ENCODE measurements at regions not wholly inside any gene's neighbourhood (a gene's known extent, or its start where the extent isn't known, plus 50 kb on each side); places are given as distances from the start of the nearest gene placed in this dataset.

- no peak for TF ChIP-seq CTCF (conservative IDR thresholded peaks at IDR 0.05)
- Mint-ChIP-seq H3K4me1 (peaks cover 23% of the 10 kb centered on the region), H3K36me3 (ENCODE audit: low read depth) (no peaks in the 10 kb centered on the region), H3K9me3 (no peaks in the 10 kb centered on the region), H3K4me3 (no peak overlapping the region), H3K27me3 (ENCODE audit: insufficient read depth) (no peaks in the 10 kb centered on the region), H3K27ac (no peak overlapping the region)
- no peak overlapping the region for H3K4me3 ChIP-seq (ENCODE audit: low read length)
- H3K36me3 ChIP-seq (ENCODE audit: control insufficient read depth, insufficient read depth, low read length): no peaks in the 10 kb centered on the region
- H3K9me3 ChIP-seq (ENCODE audit: control insufficient read depth, low read length): no peaks in the 10 kb centered on the region
- no peak for DNase-seq
- no peak overlapping the region for H3K27ac ChIP-seq (ENCODE audit: low read depth, low read length)
- 80% methylated on average over 5 to 9 of the region's 9 CpGs for WGBS, 2 experiments (ENCODE audit: insufficient coverage in 1 of 2, insufficient read length in 1 of 2)
- H3K27me3 ChIP-seq (ENCODE audit: control insufficient read depth, insufficient read depth, low read length, poor library complexity, severe bottlenecking): no peaks in the 10 kb centered on the region
- H3K4me1 ChIP-seq (ENCODE audit: control insufficient read depth, insufficient read depth, low read length): no peaks in the 10 kb centered on the region
- H3K9ac ChIP-seq (ENCODE audit: extremely low read depth, low read length, poor library complexity, severe bottlenecking): no peak overlapping the region
These were observed 607.0 kb upstream of the KIRREL3 start for GRCh38 chr11:127607487-127608085.

- DNase-seq: no peak
- Histone ChIP-seq H3K4me1 (ENCODE audit: control insufficient read depth, insufficient read depth, low read length) (no peaks in the 10 kb centered on the region), H3K4me3 (ENCODE audit: low read length) (no peak overlapping the region), H3K27ac (ENCODE audit: low read depth, low read length) (no peak overlapping the region), H3K9ac (ENCODE audit: extremely low read depth, low read length, poor library complexity, severe bottlenecking) (no peak overlapping the region), H3K36me3 (ENCODE audit: control insufficient read depth, insufficient read depth, low read length) (no peaks in the 10 kb centered on the region), H3K27me3 (ENCODE audit: control insufficient read depth, insufficient read depth, low read length, poor library complexity, severe bottlenecking) (no peaks in the 10 kb centered on the region), H3K9me3 (ENCODE audit: control insufficient read depth, low read length) (no peaks in the 10 kb centered on the region)
- Mint-ChIP-seq H3K27me3 (ENCODE audit: insufficient read depth) (no peaks in the 10 kb centered on the region), H3K4me1 (peaks cover 16% of the 10 kb centered on the region), H3K9me3 (no peaks in the 10 kb centered on the region), H3K36me3 (ENCODE audit: low read depth) (no peaks in the 10 kb centered on the region), H3K27ac (no peak overlapping the region), H3K4me3 (no peak overlapping the region)
- 81 to 83% methylated on average over 3 of the region's 3 CpGs for WGBS, 2 experiments (ENCODE audit: insufficient coverage in 1 of 2, insufficient read length in 1 of 2)
- TF ChIP-seq CTCF (conservative IDR thresholded peaks at IDR 0.05): no peak
These were observed 601.0 kb upstream of the KIRREL3 start for GRCh38 chr11:127601578-127601977.

- H3K27ac Mint-ChIP-seq: no peak overlapping the region
- H3K27me3 ChIP-seq (ENCODE audit: control insufficient read depth, insufficient read depth, low read length, poor library complexity, severe bottlenecking): no peaks in the 10 kb centered on the region
- no peak overlapping the region for H3K27ac ChIP-seq (ENCODE audit: low read depth, low read length)
- no peak overlapping the region for H3K9ac ChIP-seq (ENCODE audit: extremely low read depth, low read length, poor library complexity, severe bottlenecking)
- DNase-seq: no peak
- no peaks in the 10 kb centered on the region for H3K36me3 ChIP-seq (ENCODE audit: control insufficient read depth, insufficient read depth, low read length)
- H3K27me3 Mint-ChIP-seq (ENCODE audit: insufficient read depth): no peaks in the 10 kb centered on the region
- H3K36me3 Mint-ChIP-seq (ENCODE audit: low read depth): no peaks in the 10 kb centered on the region
- 89 to 100% methylated on average over 1 to 2 of the region's 2 CpGs for WGBS, 2 experiments (ENCODE audit: insufficient coverage in 1 of 2, insufficient read length in 1 of 2)
- H3K9me3 ChIP-seq (ENCODE audit: control insufficient read depth, low read length): no peaks in the 10 kb centered on the region
- peaks cover 20% of the 10 kb centered on the region for H3K4me1 Mint-ChIP-seq
- H3K4me3 ChIP-seq (ENCODE audit: low read length): no peak overlapping the region
- no peaks in the 10 kb centered on the region for H3K9me3 Mint-ChIP-seq
- no peak for TF ChIP-seq CTCF (conservative IDR thresholded peaks at IDR 0.05)
- H3K4me1 ChIP-seq (ENCODE audit: control insufficient read depth, insufficient read depth, low read length): no peaks in the 10 kb centered on the region
- no peak overlapping the region for H3K4me3 Mint-ChIP-seq
These were observed 600.1 kb upstream of the KIRREL3 start for GRCh38 chr11:127600674-127601073.
